GM12878 (cell line): ENCODE measurements at regions not wholly inside any gene's neighbourhood (a gene's known extent, or its start where the extent isn't known, plus 50 kb on each side); places are given as distances from the start of the nearest gene placed in this dataset.

Experiments used
- ATAC-seq: fragments of 200-7000 bp; cut with Tn5 transposase; 3 replicates; pipeline ENCODE4 v1.9.1; 2020; ENCODE audit warnings: mild to moderate bottlenecking, moderate library complexity
- BruUV-seq: library from RNA; stranded (reverse); fragments of 400-500 nt; replicated peaks from 2 replicates; lab custom pipeline; 2021; lab: Mats Ljungman, UMichigan
- CTCF ChIA-PET: fragments of 300-600 bp; sonication (Branson Sonifier 250); formaldehyde crosslinking; extraction: SDS; loops from one replicate; lab custom pipeline; 2021; ENCODE audit warnings: inconsistent platforms; lab: Yijun Ruan, JAX
- POLR2A ChIA-PET: fragments of 350-600 bp; formaldehyde crosslinking; extraction: SDS; loops from one replicate; lab custom pipeline; 2021; ENCODE audit warnings: inconsistent platforms; lab: Charles Lee
- RAD21 ChIA-PET: fragments of 300-600 bp; sonication (Branson Sonifier 250); formaldehyde crosslinking; loops from one replicate; lab custom pipeline; 2023; ENCODE audit warnings: antibody characterized with exemption; ENCODE audit not compliant: unreplicated experiment; lab: Charles Lee
- SMC1A ChIA-PET: fragments of 300-600 bp; sonication (Branson Sonifier 250); formaldehyde crosslinking; loops from one replicate; lab custom pipeline; 2023; ENCODE audit not compliant: unreplicated experiment, uncharacterized antibody; lab: Charles Lee
- DNase-seq: peaks from one replicate; pipeline ENCODE4 v3.0.0-alpha.2; 2011; ENCODE audit warnings: low read depth, low spot score
- FAIRE-seq: peaks from 3 replicates; lab custom pipeline; 2011; peaks lifted over from hg19 to GRCh38; lab: Jason Lieb, UNC
- H2AFZ ChIP-seq: 2 replicates; pipeline ENCODE4 v1.6.0; 2011; ENCODE audit warnings: low read depth, low read length, control low read depth; ENCODE audit not compliant: control insufficient read depth
- H3K27ac ChIP-seq: 2 replicates; pipeline ENCODE4 v1.5.1; 2011; ENCODE audit warnings: control low read depth; ENCODE audit not compliant: control insufficient read depth, insufficient read depth
- H3K27me3 ChIP-seq, 2 experiments: replicated peaks in 1 of 2; 2 replicates each; pipeline versions ENCODE4 v1.6.0 to v1.6.1; 2011; ENCODE audit warnings: low read length in 1 of 2; ENCODE audit not compliant: control insufficient read depth in 2 of 2, insufficient read depth in 2 of 2
- H3K36me3 ChIP-seq, 2 experiments: 2 replicates each; pipeline ENCODE4 v1.5.1; 2011; ENCODE audit warnings: low read length in 1 of 2; ENCODE audit not compliant: control insufficient read depth in 2 of 2, insufficient read depth in 2 of 2
- H3K4me1 ChIP-seq: 2 replicates; pipeline ENCODE4 v1.6.1; 2011; ENCODE audit warnings: mild to moderate bottlenecking, low read length, moderate library complexity, mixed read lengths; ENCODE audit not compliant: control insufficient read depth, insufficient read depth
- H3K4me2 ChIP-seq: 2 replicates; pipeline ENCODE4 v1.6.0; 2011; ENCODE audit warnings: control low read depth; ENCODE audit not compliant: control insufficient read depth, insufficient read depth
- H3K4me3 ChIP-seq: fragments of 200-600 bp; sonication (generic); 2 replicates; pipeline ENCODE4 v1.5.1; 2016
- H3K79me2 ChIP-seq: 2 replicates; pipeline ENCODE4 v1.6.0; 2011; ENCODE audit warnings: low read length; ENCODE audit not compliant: control insufficient read depth, insufficient read depth
- H3K9ac ChIP-seq: 2 replicates; pipeline ENCODE4 v1.8.0; 2011; ENCODE audit warnings: low read length, control low read depth, mixed read lengths; ENCODE audit not compliant: control insufficient read depth, insufficient read depth
- H3K9me3 ChIP-seq: replicated peaks from 3 replicates; pipeline ENCODE4 v1.5.1; 2011; ENCODE audit warnings: mild to moderate bottlenecking, low read length; ENCODE audit not compliant: control insufficient read depth, insufficient read depth
- H4K20me1 ChIP-seq: 2 replicates; pipeline ENCODE4 v1.6.0; 2011; ENCODE audit not compliant: control insufficient read depth, insufficient read depth
- ATF3 ChIP-seq: IDR thresholded peaks from 2 replicates; pipeline ENCODE4 v1.6.1; 2011; ENCODE audit warnings: low read depth, mild to moderate bottlenecking, low read length, moderate library complexity, borderline replicate concordance; ENCODE audit errors: extremely low read depth
- BMI1 ChIP-seq: fragments of 450-650 bp; IDR thresholded peaks from 2 replicates; pipeline ENCODE4 v1.6.1; 2016; ENCODE audit warnings: mild to moderate bottlenecking, moderate library complexity, borderline replicate concordance
- CREB1 ChIP-seq: IDR thresholded peaks from 2 replicates; pipeline ENCODE4 v1.6.1; 2012; ENCODE audit warnings: low read depth, mild to moderate bottlenecking, inconsistent platforms
- ESRRA ChIP-seq: IDR thresholded peaks from 2 replicates; pipeline ENCODE4 v1.6.1; 2012; ENCODE audit warnings: mild to moderate bottlenecking, low read length, improper control_type of control experiment
- FOXM1 ChIP-seq: IDR thresholded peaks from 2 replicates; pipeline ENCODE4 v1.6.1; 2012; ENCODE audit warnings: low read depth, mild to moderate bottlenecking, inconsistent platforms, low read length, moderate library complexity
- MEF2B ChIP-seq: fragments of 450-650 bp; IDR thresholded peaks from 2 replicates; pipeline ENCODE4 v1.6.1; 2018; ENCODE audit warnings: mild to moderate bottlenecking, moderate library complexity; ENCODE audit not compliant: partially characterized antibody, poor library complexity, severe bottlenecking
- NR2C2 ChIP-seq: IDR thresholded peaks from 2 replicates; pipeline ENCODE4 v1.6.1; 2011; ENCODE audit warnings: borderline replicate concordance, low read depth; ENCODE audit not compliant: control insufficient read depth, insufficient read length
- PAX5 ChIP-seq: IDR thresholded peaks from 2 replicates; pipeline ENCODE4 v1.6.1; 2011; ENCODE audit warnings: low read depth, low read length, borderline replicate concordance
- PKNOX1 ChIP-seq: fragments of 450-650 bp; IDR thresholded peaks from 2 replicates; pipeline ENCODE4 v1.6.1; 2016; ENCODE audit warnings: mild to moderate bottlenecking
- POLR2AphosphoS5 ChIP-seq: IDR thresholded peaks from 2 replicates; pipeline ENCODE4 v1.6.1; 2011; ENCODE audit warnings: mild to moderate bottlenecking, low read length, inconsistent platforms
- SUPT20H ChIP-seq: IDR thresholded peaks from 2 replicates; pipeline ENCODE4 v1.6.1; 2011; ENCODE audit warnings: low read depth, mild to moderate bottlenecking, low read length, moderate library complexity, borderline replicate concordance; ENCODE audit not compliant: control insufficient read depth
- TARDBP ChIP-seq: IDR thresholded peaks from 2 replicates; pipeline ENCODE4 v1.6.1; 2016; ENCODE audit warnings: borderline replicate concordance
- ZBTB33 ChIP-seq: fragments of 450-650 bp; IDR thresholded peaks from 2 replicates; pipeline ENCODE4 v1.6.1; 2017; ENCODE audit warnings: mild to moderate bottlenecking
- WGBS: methylation state at CpG from one replicate; pipeline ENCODE4 v1.1.6; 2016; ENCODE audit warnings: low lambda C conversion rate; ENCODE audit not compliant: insufficient replicate concordance, insufficient coverage; ENCODE audit errors: missing lambda C conversion rate; 5-methylcytosine and 5-hydroxymethylcytosine counted together
- in situ Hi-C: fragments of 300-500 bp; cut with MboI; formaldehyde crosslinking; loops from 9 replicates; pipeline ENCODE4 v1.14.3; 2018; ENCODE audit warnings: mixed read lengths
- intact Hi-C: fragments of 100-400 bp; cut with micrococcal nuclease; formaldehyde crosslinking; loops from one replicate; pipeline ENCODE4 v1.14.2; 2022; ENCODE audit not compliant: unreplicated experiment

GRCh38 chr2:139228276-139228675 is 448.1 kb upstream of the NXPH2 start:
- no TSS peak for BruUV-seq
- Histone ChIP-seq H3K9ac (no peak overlapping the region), H3K4me1 (no peaks in the 10 kb centered on the region), H3K27me3 (no peaks in the 10 kb centered on the region), H3K79me2 (no peaks in the 10 kb centered on the region), H2AFZ (no peak overlapping the region), H3K27ac (no peak overlapping the region), H3K36me3 (no peaks in the 10 kb centered on the region), H3K9me3 (no peaks in the 10 kb centered on the region), H4K20me1 (no peaks in the 10 kb centered on the region), H3K4me2 (no peak overlapping the region), H3K4me3 (no peak overlapping the region)
- no peak for FAIRE-seq
- intact Hi-C loops, result no loop called here
- no peak for ATAC-seq
- TF ChIP-seq ATF3 (no peak), PAX5 (no peak), ZBTB33 (no peak), NR2C2 (no peak)
- ChIA-PET POLR2A (no interaction called here), CTCF (no interaction called here), RAD21 (no interaction called here), SMC1A (no interaction called here)
- in situ Hi-C loops, result no loop called here
- no peak for DNase-seq
- 93% methylated on average over 2 of the region's 2 CpGs for WGBS

- SMC1A ChIA-PET, result no interaction called here
- H4K20me1 ChIP-seq, result no peaks in the 10 kb centered on the region
- CTCF ChIA-PET, result no interaction called here
Observed at GRCh38 chr2:139225961-139226360, 445.8 kb upstream of the NXPH2 start.

More at GRCh38 chr2:139225961-139226360, 445.8 kb upstream of the NXPH2 start:
- no peak overlapping the region for H3K4me2 ChIP-seq
- no peak for DNase-seq
- H3K36me3 ChIP-seq, result no peaks in the 10 kb centered on the region
- no peak overlapping the region for H2AFZ ChIP-seq
- H3K27me3 ChIP-seq, result no peaks in the 10 kb centered on the region
- WGBS, result 22% methylated on average over 2 of the region's 2 CpGs
- in situ Hi-C loops, result no loop called here
- TF ChIP-seq POLR2AphosphoS5 (no peak), FOXM1 (no peak), CREB1 (no peak), SUPT20H (no peak), MEF2B (no peak), TARDBP (no peak), ESRRA (no peak), BMI1 (no peak), PKNOX1 (no peak)
- ChIA-PET RAD21 (no interaction called here), POLR2A (no interaction called here)
- no TSS peak for BruUV-seq
- H3K4me1 ChIP-seq, result no peaks in the 10 kb centered on the region
- H3K27ac ChIP-seq, result no peak overlapping the region
- no peak for ATAC-seq
- intact Hi-C loops, result no loop called here
- H3K9ac ChIP-seq, result no peak overlapping the region
- FAIRE-seq, result no peak
- H3K9me3 ChIP-seq, result no peaks in the 10 kb centered on the region
- no peak overlapping the region for H3K4me3 ChIP-seq
- H3K79me2 ChIP-seq, result no peaks in the 10 kb centered on the region
